GM12878 (cell line): ENCODE measurements at regions not wholly inside any gene's neighbourhood (a gene's known extent, or its start where the extent isn't known, plus 50 kb on each side); places are given as distances from the start of the nearest gene placed in this dataset.

Experiments used
- ATAC-seq: fragments of 200-7000 bp; cut with Tn5 transposase; 3 replicates; pipeline ENCODE4 v1.9.1; 2020; ENCODE audit warnings: mild to moderate bottlenecking, moderate library complexity
- BruUV-seq: library from RNA; stranded (reverse); fragments of 400-500 nt; replicated peaks from 2 replicates; lab custom pipeline; 2021; lab: Mats Ljungman, UMichigan
- CTCF ChIA-PET: fragments of 300-600 bp; sonication (Branson Sonifier 250); formaldehyde crosslinking; extraction: SDS; loops from one replicate; lab custom pipeline; 2021; ENCODE audit warnings: inconsistent platforms; lab: Yijun Ruan, JAX
- POLR2A ChIA-PET: fragments of 350-600 bp; formaldehyde crosslinking; extraction: SDS; loops from one replicate; lab custom pipeline; 2021; ENCODE audit warnings: inconsistent platforms; lab: Charles Lee
- RAD21 ChIA-PET: fragments of 300-600 bp; sonication (Branson Sonifier 250); formaldehyde crosslinking; loops from one replicate; lab custom pipeline; 2023; ENCODE audit warnings: antibody characterized with exemption; ENCODE audit not compliant: unreplicated experiment; lab: Charles Lee
- SMC1A ChIA-PET: fragments of 300-600 bp; sonication (Branson Sonifier 250); formaldehyde crosslinking; loops from one replicate; lab custom pipeline; 2023; ENCODE audit not compliant: unreplicated experiment, uncharacterized antibody; lab: Charles Lee
- DNase-seq: peaks from one replicate; pipeline ENCODE4 v3.0.0-alpha.2; 2011; ENCODE audit warnings: low read depth, low spot score
- FAIRE-seq: peaks from 3 replicates; lab custom pipeline; 2011; peaks lifted over from hg19 to GRCh38; lab: Jason Lieb, UNC
- H2AFZ ChIP-seq: 2 replicates; pipeline ENCODE4 v1.6.0; 2011; ENCODE audit warnings: low read depth, low read length, control low read depth; ENCODE audit not compliant: control insufficient read depth
- H3K27ac ChIP-seq: 2 replicates; pipeline ENCODE4 v1.5.1; 2011; ENCODE audit warnings: control low read depth; ENCODE audit not compliant: control insufficient read depth, insufficient read depth
- H3K27me3 ChIP-seq, 2 experiments: replicated peaks in 1 of 2; 2 replicates each; pipeline versions ENCODE4 v1.6.0 to v1.6.1; 2011; ENCODE audit warnings: low read length in 1 of 2; ENCODE audit not compliant: control insufficient read depth in 2 of 2, insufficient read depth in 2 of 2
- H3K36me3 ChIP-seq, 2 experiments: 2 replicates each; pipeline ENCODE4 v1.5.1; 2011; ENCODE audit warnings: low read length in 1 of 2; ENCODE audit not compliant: control insufficient read depth in 2 of 2, insufficient read depth in 2 of 2
- H3K4me1 ChIP-seq: 2 replicates; pipeline ENCODE4 v1.6.1; 2011; ENCODE audit warnings: mild to moderate bottlenecking, low read length, moderate library complexity, mixed read lengths; ENCODE audit not compliant: control insufficient read depth, insufficient read depth
- H3K4me2 ChIP-seq: 2 replicates; pipeline ENCODE4 v1.6.0; 2011; ENCODE audit warnings: control low read depth; ENCODE audit not compliant: control insufficient read depth, insufficient read depth
- H3K4me3 ChIP-seq: fragments of 200-600 bp; sonication (generic); 2 replicates; pipeline ENCODE4 v1.5.1; 2016
- H3K79me2 ChIP-seq: 2 replicates; pipeline ENCODE4 v1.6.0; 2011; ENCODE audit warnings: low read length; ENCODE audit not compliant: control insufficient read depth, insufficient read depth
- H3K9ac ChIP-seq: 2 replicates; pipeline ENCODE4 v1.8.0; 2011; ENCODE audit warnings: low read length, control low read depth, mixed read lengths; ENCODE audit not compliant: control insufficient read depth, insufficient read depth
- H3K9me3 ChIP-seq: replicated peaks from 3 replicates; pipeline ENCODE4 v1.5.1; 2011; ENCODE audit warnings: mild to moderate bottlenecking, low read length; ENCODE audit not compliant: control insufficient read depth, insufficient read depth
- H4K20me1 ChIP-seq: 2 replicates; pipeline ENCODE4 v1.6.0; 2011; ENCODE audit not compliant: control insufficient read depth, insufficient read depth
- HDAC2 ChIP-seq: fragments of 200-600 bp; sonication (generic); IDR thresholded peaks from 2 replicates; pipeline ENCODE4 v1.6.1; 2017
- IKZF1 ChIP-seq: fragments of 450-650 bp; conservative IDR thresholded peaks from 2 replicates; pipeline ENCODE4 v1.6.1; 2017; ENCODE audit warnings: antibody characterized with exemption, mild to moderate bottlenecking
- IKZF2 ChIP-seq, 2 experiments: fragments of 450-650 bp; IDR thresholded peaks; 2 replicates each; pipeline ENCODE4 v1.6.1; 2017; ENCODE audit warnings: mild to moderate bottlenecking in 2 of 2, moderate library complexity in 2 of 2
- NFYA ChIP-seq: IDR thresholded peaks from 2 replicates; pipeline ENCODE4 v1.6.1; 2011; ENCODE audit warnings: low read depth, mild to moderate bottlenecking, low read length, improper control_type of control experiment, borderline replicate concordance
- RBBP5 ChIP-seq: fragments of 200-600 bp; sonication (generic); conservative IDR thresholded peaks from 2 replicates; pipeline ENCODE4 v1.6.1; 2016
- STAT1 ChIP-seq: fragments of 450-650 bp; conservative IDR thresholded peaks from 2 replicates; pipeline ENCODE4 v1.6.1; 2014; ENCODE audit warnings: antibody characterized with exemption, mild to moderate bottlenecking
- WRNIP1 ChIP-seq: IDR thresholded peaks from 2 replicates; pipeline ENCODE4 v1.6.1; 2011; ENCODE audit warnings: low read depth, low read length, improper control_type of control experiment, borderline replicate concordance
- WGBS: methylation state at CpG from one replicate; pipeline ENCODE4 v1.1.6; 2016; ENCODE audit warnings: low lambda C conversion rate; ENCODE audit not compliant: insufficient replicate concordance, insufficient coverage; ENCODE audit errors: missing lambda C conversion rate; 5-methylcytosine and 5-hydroxymethylcytosine counted together
- in situ Hi-C: fragments of 300-500 bp; cut with MboI; formaldehyde crosslinking; loops from 9 replicates; pipeline ENCODE4 v1.14.3; 2018; ENCODE audit warnings: mixed read lengths
- intact Hi-C: fragments of 100-400 bp; cut with micrococcal nuclease; formaldehyde crosslinking; loops from one replicate; pipeline ENCODE4 v1.14.2; 2022; ENCODE audit not compliant: unreplicated experiment
- TF ChIP-seq, protein P1 (sequence below): fragments of 450-650 bp; IDR thresholded peaks from 2 replicates; pipeline ENCODE4 v1.6.1; 2017; ENCODE audit warnings: mild to moderate bottlenecking, moderate library complexity

DNA sequence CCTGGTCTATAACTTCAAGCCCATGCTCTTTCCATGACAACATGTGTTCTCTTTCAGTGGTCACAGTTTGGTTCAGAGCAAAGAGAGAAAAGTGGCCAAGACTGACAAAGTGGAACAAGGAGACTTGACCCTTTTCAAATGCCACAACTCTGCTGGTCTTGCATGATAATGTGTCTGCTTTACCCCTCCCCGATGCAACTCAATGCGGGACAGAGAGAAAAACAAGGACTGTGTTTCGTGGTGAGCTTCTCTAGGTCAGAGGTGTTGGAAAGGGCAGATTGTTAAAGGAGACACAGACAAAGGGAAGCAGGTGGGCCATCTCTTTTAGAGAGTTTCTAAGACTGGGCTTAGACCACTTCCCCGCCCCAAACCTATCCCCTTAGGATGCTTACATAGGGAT, 61.6 kb upstream of the SERTM1 start:
- FAIRE-seq (no peak), DNase-seq (no peak), ATAC-seq (no peak)
- intact Hi-C loops (no loop called here), in situ Hi-C loops (no loop called here)
- no peak overlapping the region for H3K9ac ChIP-seq
- no peaks in the 10 kb centered on the region for H3K79me2 ChIP-seq
- no peak overlapping the region for H3K27ac ChIP-seq
- no peak overlapping the region for H3K4me3 ChIP-seq
- H4K20me1 ChIP-seq, result no peaks in the 10 kb centered on the region
- SMC1A ChIA-PET, result no interaction called here
- no peaks in the 10 kb centered on the region for H3K27me3 ChIP-seq
- POLR2A ChIA-PET, result no interaction called here
- BruUV-seq, result no TSS peak
- H3K36me3 ChIP-seq, result no peaks in the 10 kb centered on the region
- 55% methylated on average over 4 of the region's 4 CpGs for WGBS
- H3K4me2 ChIP-seq, result no peak overlapping the region
- RAD21 ChIA-PET, result no interaction called here
- CTCF ChIA-PET, result no interaction called here
- H3K9me3 ChIP-seq, result no peaks in the 10 kb centered on the region
- H3K4me1 ChIP-seq, result no peaks in the 10 kb centered on the region
- no peak overlapping the region for H2AFZ ChIP-seq
- TF ChIP-seq STAT1 (no peak), IKZF2 (IDR thresholded peaks at IDR 0.05) (no peak), RBBP5 (no peak), HDAC2 (no peak), WRNIP1 (no peak), NFYA (no peak), IKZF1 (no peak)
- TF ChIP-seq, protein P1, sequence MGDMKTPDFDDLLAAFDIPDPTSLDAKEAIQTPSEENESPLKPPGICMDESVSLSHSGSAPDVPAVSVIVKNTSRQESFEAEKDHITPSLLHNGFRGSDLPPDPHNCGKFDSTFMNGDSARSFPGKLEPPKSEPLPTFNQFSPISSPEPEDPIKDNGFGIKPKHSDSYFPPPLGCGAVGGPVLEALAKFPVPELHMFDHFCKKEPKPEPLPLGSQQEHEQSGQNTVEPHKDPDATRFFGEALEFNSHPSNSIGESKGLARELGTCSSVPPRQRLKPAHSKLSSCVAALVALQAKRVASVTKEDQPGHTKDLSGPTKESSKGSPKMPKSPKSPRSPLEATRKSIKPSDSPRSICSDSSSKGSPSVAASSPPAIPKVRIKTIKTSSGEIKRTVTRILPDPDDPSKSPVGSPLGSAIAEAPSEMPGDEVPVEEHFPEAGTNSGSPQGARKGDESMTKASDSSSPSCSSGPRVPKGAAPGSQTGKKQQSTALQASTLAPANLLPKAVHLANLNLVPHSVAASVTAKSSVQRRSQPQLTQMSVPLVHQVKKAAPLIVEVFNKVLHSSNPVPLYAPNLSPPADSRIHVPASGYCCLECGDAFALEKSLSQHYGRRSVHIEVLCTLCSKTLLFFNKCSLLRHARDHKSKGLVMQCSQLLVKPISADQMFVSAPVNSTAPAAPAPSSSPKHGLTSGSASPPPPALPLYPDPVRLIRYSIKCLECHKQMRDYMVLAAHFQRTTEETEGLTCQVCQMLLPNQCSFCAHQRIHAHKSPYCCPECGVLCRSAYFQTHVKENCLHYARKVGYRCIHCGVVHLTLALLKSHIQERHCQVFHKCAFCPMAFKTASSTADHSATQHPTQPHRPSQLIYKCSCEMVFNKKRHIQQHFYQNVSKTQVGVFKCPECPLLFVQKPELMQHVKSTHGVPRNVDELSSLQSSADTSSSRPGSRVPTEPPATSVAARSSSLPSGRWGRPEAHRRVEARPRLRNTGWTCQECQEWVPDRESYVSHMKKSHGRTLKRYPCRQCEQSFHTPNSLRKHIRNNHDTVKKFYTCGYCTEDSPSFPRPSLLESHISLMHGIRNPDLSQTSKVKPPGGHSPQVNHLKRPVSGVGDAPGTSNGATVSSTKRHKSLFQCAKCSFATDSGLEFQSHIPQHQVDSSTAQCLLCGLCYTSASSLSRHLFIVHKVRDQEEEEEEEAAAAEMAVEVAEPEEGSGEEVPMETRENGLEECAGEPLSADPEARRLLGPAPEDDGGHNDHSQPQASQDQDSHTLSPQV, result no peak
